Neural cell (in vitro differentiated cells): ENCODE measurements at regions not wholly inside any gene's neighbourhood (a gene's known extent, or its start where the extent isn't known, plus 50 kb on each side); places are given as distances from the start of the nearest gene placed in this dataset.

ENCODE experiments used
- H2AFZ ChIP-seq: fragments of 200-600, 300-800 bp; sonication (generic), shearing (Covaris generic); 2 replicates; pipeline ENCODE4 v1.6.0; 2014; ENCODE audit warnings: low read depth, mild to moderate bottlenecking, antibody characterized with exemption, low read length, moderate library complexity
- H3F3A ChIP-seq: fragments of 200-600 bp; shearing (Covaris generic); 2 replicates; pipeline ENCODE4 v1.6.1; 2016; ENCODE audit warnings: mild to moderate bottlenecking, moderate library complexity, mixed read lengths, antibody characterized with exemption, low read length; ENCODE audit not compliant: insufficient read depth, poor library complexity, severe bottlenecking
- H3K27ac ChIP-seq: fragments of 200-600, 300-800 bp; sonication (generic), shearing (Covaris generic); 2 replicates; pipeline ENCODE4 v1.5.1; 2014; ENCODE audit warnings: mild to moderate bottlenecking, low read length, moderate library complexity
- H3K27me3 ChIP-seq: fragments of 300-800, 200-600 bp; sonication (generic), shearing (Covaris generic); 2 replicates; pipeline ENCODE4 v1.6.0; 2014; ENCODE audit warnings: mild to moderate bottlenecking, low read depth, low read length, moderate library complexity; ENCODE audit not compliant: insufficient read depth
- H3K36me3 ChIP-seq: fragments of 300-800, 200-600 bp; sonication (generic), shearing (Covaris generic); 2 replicates; pipeline ENCODE4 v1.5.1; 2014; ENCODE audit warnings: mild to moderate bottlenecking, antibody characterized with exemption, low read length, moderate library complexity; ENCODE audit not compliant: insufficient read depth
- H3K4me2 ChIP-seq: fragments of 300-800, 200-600 bp; sonication (generic), shearing (Covaris generic); 2 replicates; pipeline ENCODE4 v1.6.0; 2014; ENCODE audit warnings: mild to moderate bottlenecking, low read length
- H3K4me3 ChIP-seq: fragments of 300-800, 200-600 bp; sonication (generic), shearing (Covaris generic); 2 replicates; pipeline ENCODE4 v1.5.1; 2014; ENCODE audit warnings: mild to moderate bottlenecking, low read length, moderate library complexity
- H3K79me2 ChIP-seq: fragments of 200-600 bp; shearing (Covaris generic); replicated peaks from 2 replicates; pipeline ENCODE4 v1.6.0; 2014; ENCODE audit warnings: mild to moderate bottlenecking, low read length, moderate library complexity; ENCODE audit not compliant: insufficient read depth
- H3K9ac ChIP-seq: fragments of 300-800, 200-600 bp; sonication (generic), shearing (Covaris generic); 2 replicates; pipeline ENCODE4 v1.6.1; 2016; ENCODE audit warnings: mild to moderate bottlenecking, low read length, mixed read lengths
- H3K9me2 ChIP-seq: fragments of 200-600 bp; shearing (Covaris generic); 2 replicates; pipeline ENCODE4 v1.6.1; 2016; ENCODE audit warnings: mild to moderate bottlenecking, low read length, mixed read lengths; ENCODE audit not compliant: insufficient read depth
- H3K9me3 ChIP-seq: fragments of 200-600, 300-800 bp; sonication (generic), shearing (Covaris generic); 2 replicates; pipeline ENCODE4 v1.6.1; 2016; ENCODE audit warnings: mild to moderate bottlenecking, mixed run types, low read length, moderate library complexity, mixed read lengths
- H4K20me1 ChIP-seq: fragments of 200-600 bp; shearing (Covaris generic); 2 replicates; pipeline ENCODE4 v1.6.1; 2016; ENCODE audit warnings: mild to moderate bottlenecking, mixed run types; ENCODE audit not compliant: insufficient read depth
- CTCF ChIP-seq: fragments of 450-650 bp; IDR thresholded peaks from 2 replicates; pipeline ENCODE4 v1.5.1; 2014; ENCODE audit warnings: antibody characterized with exemption, mild to moderate bottlenecking, moderate library complexity; ENCODE audit not compliant: poor library complexity, severe bottlenecking
- EP300 ChIP-seq: fragments of 450-650 bp; conservative IDR thresholded peaks from 2 replicates; pipeline ENCODE4 v1.6.1; 2014; ENCODE audit warnings: antibody characterized with exemption, mild to moderate bottlenecking, moderate library complexity; ENCODE audit not compliant: poor library complexity, severe bottlenecking
- EZH2 ChIP-seq: fragments of 200-600, 300-800 bp; shearing (Covaris generic), sonication (generic); IDR thresholded peaks from 2 replicates; pipeline ENCODE4 v1.6.1; 2014; ENCODE audit warnings: antibody characterized with exemption, low read length, borderline replicate concordance, mild to moderate bottlenecking; ENCODE audit not compliant: insufficient read depth, poor library complexity, severe bottlenecking
- MXI1 ChIP-seq: fragments of 450-650 bp; conservative IDR thresholded peaks from 2 replicates; pipeline ENCODE4 v1.6.1; 2014; ENCODE audit warnings: antibody characterized with exemption, mild to moderate bottlenecking; ENCODE audit not compliant: poor library complexity, severe bottlenecking
- POLR2AphosphoS5 ChIP-seq: IDR thresholded peaks from 2 replicates; pipeline ENCODE4 v1.6.1; 2012
- RAD21 ChIP-seq: fragments of 450-650 bp; conservative IDR thresholded peaks from 2 replicates; pipeline ENCODE4 v1.6.1; 2014; ENCODE audit warnings: antibody characterized with exemption, mild to moderate bottlenecking, moderate library complexity
- REST ChIP-seq: IDR thresholded peaks from 2 replicates; pipeline ENCODE4 v1.6.1; 2012; ENCODE audit warnings: borderline replicate concordance
- SMC3 ChIP-seq: fragments of 450-650 bp; conservative IDR thresholded peaks from 2 replicates; pipeline ENCODE4 v1.6.1; 2014; ENCODE audit warnings: antibody characterized with exemption, mild to moderate bottlenecking, moderate library complexity; ENCODE audit not compliant: poor library complexity
- TAF1 ChIP-seq: IDR thresholded peaks from 2 replicates; pipeline ENCODE4 v1.6.1; 2012; ENCODE audit warnings: low read depth

- Histone ChIP-seq H3K9me2 (no peaks in the 10 kb centered on the region), H3K79me2 (no peaks in the 10 kb centered on the region), H2AFZ (no peak overlapping the region), H3K4me3 (no peak overlapping the region), H3K27me3 (no peaks in the 10 kb centered on the region), H4K20me1 (no peaks in the 10 kb centered on the region), H3K9me3 (no peaks in the 10 kb centered on the region), H3K9ac (no peak overlapping the region), H3K27ac (no peak overlapping the region), H3K36me3 (no peaks in the 10 kb centered on the region), H3K4me2 (no peak overlapping the region), H3F3A (no peaks in the 10 kb centered on the region)
- TF ChIP-seq TAF1: no peak
- no peak for TF ChIP-seq MXI1
- no peak for TF ChIP-seq RAD21
- TF ChIP-seq REST: no peak
- TF ChIP-seq EP300: no peak
- TF ChIP-seq POLR2AphosphoS5: no peak
- TF ChIP-seq SMC3: no peak
- TF ChIP-seq CTCF: no peak
- TF ChIP-seq EZH2: no peak
Measured at GRCh38 chr16:86808863-86809444, 230.6 kb downstream of the FOXL1 start.

GRCh38 chr16:86809458-86809955 is 231.2 kb downstream of the FOXL1 start:
- Histone ChIP-seq H3K4me3 (no peak overlapping the region), H3F3A (no peaks in the 10 kb centered on the region), H3K9ac (no peak overlapping the region), H3K9me3 (no peaks in the 10 kb centered on the region), H3K4me2 (no peak overlapping the region), H3K36me3 (no peaks in the 10 kb centered on the region), H3K9me2 (no peaks in the 10 kb centered on the region), H3K79me2 (no peaks in the 10 kb centered on the region), H3K27me3 (no peaks in the 10 kb centered on the region), H2AFZ (no peak overlapping the region), H4K20me1 (no peaks in the 10 kb centered on the region), H3K27ac (no peak overlapping the region)
- TF ChIP-seq MXI1: no peak
- no peak for TF ChIP-seq EZH2
- TF ChIP-seq RAD21: no peak
- TF ChIP-seq SMC3: no peak
- TF ChIP-seq CTCF: no peak
- TF ChIP-seq TAF1: no peak
- TF ChIP-seq REST: no peak
- TF ChIP-seq POLR2AphosphoS5: no peak
- no peak for TF ChIP-seq EP300
